BLaER1 treated with 17β-estradiol and CSF1 and Interleukin-3, amounts not matched to agents 10 nM and 100 nM (cell line): ENCODE measurements at regions not wholly inside any gene's neighbourhood (a gene's known extent, or its start where the extent isn't known, plus 50 kb on each side); places are given as distances from the start of the nearest gene placed in this dataset.
A peak's percentile ranks its signal among the peaks of the same experiment; 100 is the strongest.

Source experiments
- H3K27ac ChIP-seq, 11 experiments: shearing (Covaris generic); formaldehyde crosslinking; 2 replicates each; pipeline ENCODE4 v1.8.1; 2022
- H3K27me3 ChIP-seq, 11 experiments: shearing (Covaris generic); formaldehyde crosslinking; 2 replicates each; pipeline ENCODE4 v1.8.1; 2022
- H3K36me3 ChIP-seq, 11 experiments: shearing (Covaris generic); formaldehyde crosslinking; 2 replicates each; pipeline ENCODE4 v1.8.1; 2022
- H3K4me1 ChIP-seq, 10 experiments: shearing (Covaris generic); formaldehyde crosslinking; 2 replicates each; pipeline ENCODE4 v1.8.1; 2022
- H3K4me2 ChIP-seq, 11 experiments: shearing (Covaris generic); formaldehyde crosslinking; 2 replicates each; pipeline ENCODE4 v1.8.1; 2022
- H3K4me3 ChIP-seq, 10 experiments: shearing (Covaris generic); formaldehyde crosslinking; 2 replicates each; pipeline ENCODE4 v1.8.1; 2022
- H3K9ac ChIP-seq, 11 experiments: shearing (Covaris generic); formaldehyde crosslinking; 2 replicates each; pipeline ENCODE4 v1.8.1; 2022
- H3K9me3 ChIP-seq, 11 experiments: shearing (Covaris generic); formaldehyde crosslinking; replicated peaks in 1 of 11; 2 replicates each; pipeline ENCODE4 v1.8.1; 2022
- H4K20me1 ChIP-seq, 11 experiments: shearing (Covaris generic); formaldehyde crosslinking; 2 replicates each; pipeline ENCODE4 v1.8.1; 2022
- Cebpa-rat ChIP-seq, 11 experiments: shearing (Covaris generic); IDR thresholded peaks; 2 replicates each; pipeline ENCODE4 v1.8.1; 2022

DNA sequence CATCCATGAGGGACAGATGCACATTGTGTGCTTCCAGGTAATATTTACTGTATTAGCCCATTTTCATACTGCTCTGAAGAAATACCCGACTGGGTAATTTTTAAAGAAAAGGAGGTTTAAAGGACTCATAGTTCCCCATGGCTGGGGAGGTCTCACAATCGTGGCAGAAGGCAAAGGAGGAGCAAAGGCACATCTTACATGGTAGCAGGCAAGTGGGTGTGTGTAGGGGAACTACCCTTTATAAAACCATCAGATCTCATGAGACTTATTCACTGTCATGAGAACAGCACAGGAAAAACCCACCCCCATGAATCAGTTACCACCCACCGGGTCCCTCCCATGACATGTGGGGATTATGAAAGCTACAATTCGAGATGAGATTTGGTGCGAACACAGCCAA lies 148.8 kb upstream of the FBXL17 start:
- Histone ChIP-seq H3K27me3 (no peaks in the 10 kb centered on the region), H4K20me1 (no peaks in the 10 kb centered on the region), H3K27ac (no peak overlapping the region)

DNA sequence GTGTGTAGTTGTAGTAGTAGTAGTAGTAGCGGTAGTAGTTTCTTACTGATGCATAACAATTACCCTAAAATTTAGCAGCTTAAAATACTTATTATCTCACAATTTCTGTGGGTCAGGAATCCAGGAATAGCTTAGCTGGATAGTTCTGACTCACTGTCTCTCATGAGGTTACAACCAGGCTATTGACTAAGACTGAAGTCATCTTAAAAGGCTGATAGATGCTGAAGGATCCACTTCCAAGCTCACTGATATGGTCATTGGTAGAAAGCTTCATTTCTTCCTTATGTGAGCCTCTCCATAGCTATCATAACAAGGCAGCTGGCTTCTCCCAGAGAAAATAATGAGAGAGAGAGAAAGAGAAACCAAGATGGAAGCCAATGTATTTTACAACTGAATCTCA lies 147.5 kb upstream of the FBXL17 start:
- no peak for TF ChIP-seq Cebpa-rat (IDR thresholded peaks at IDR 0.05)
- Histone ChIP-seq H4K20me1 (no peaks in the 10 kb centered on the region), H3K4me1 (peaks cover 0 to 4% (median 0%) of the 10 kb centered on the region in 10 experiments; a peak in 2 of 20 replicates), H3K36me3 (no peaks in the 10 kb centered on the region), H3K4me2 (no peak overlapping the region), H3K27ac (no peak overlapping the region), H3K4me3 (no peak overlapping the region), H3K9me3 (peaks cover 19 to 27% (median 20%) of the 10 kb centered on the region in 11 experiments), H3K27me3 (no peaks in the 10 kb centered on the region), H3K9ac (no peak overlapping the region)

More for the DNA sequence above, 148.8 kb upstream of the FBXL17 start:
- Histone ChIP-seq H3K36me3 (no peaks in the 10 kb centered on the region), H3K4me1 (no peaks in the 10 kb centered on the region), H3K9ac (no peak overlapping the region), H3K9me3 (peaks cover 19 to 27% (median 19%) of the 10 kb centered on the region in 11 experiments), H3K4me3 (no peak overlapping the region), H3K4me2 (no peak overlapping the region)
- TF ChIP-seq Cebpa-rat (IDR thresholded peaks at IDR 0.05): no peak

DNA sequence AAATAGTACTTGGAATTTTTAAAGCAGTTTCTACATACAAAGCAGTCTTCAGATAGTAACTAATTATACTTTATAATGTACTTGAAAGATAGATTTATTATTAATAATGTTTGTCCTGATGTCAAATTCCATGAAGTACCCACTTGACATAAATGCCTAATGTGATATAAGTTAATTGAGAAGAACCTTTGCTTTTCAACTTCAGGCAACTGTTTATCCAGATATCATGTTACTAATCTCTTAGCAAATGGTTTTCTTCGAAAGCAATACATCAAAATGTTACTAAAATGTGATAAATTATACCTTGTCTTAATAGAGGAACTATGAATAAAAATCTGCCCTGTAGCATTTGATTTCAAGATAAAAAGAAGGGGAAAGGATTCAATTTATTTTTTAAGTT lies 146.8 kb upstream of the FBXL17 start:
- Histone ChIP-seq H3K4me1 (peaks cover 0 to 12% (median 0%) of the 10 kb centered on the region in 10 experiments; a peak in 3 of 20 replicates), H4K20me1 (no peaks in the 10 kb centered on the region), H3K9ac (no peak overlapping the region), H3K4me2 (no peak overlapping the region), H3K27me3 (no peaks in the 10 kb centered on the region), H3K9me3 (peaks cover 19 to 27% (median 20%) of the 10 kb centered on the region in 11 experiments), H3K27ac (no peak overlapping the region), H3K36me3 (no peaks in the 10 kb centered on the region), H3K4me3 (no peak overlapping the region)
- no peak for TF ChIP-seq Cebpa-rat (IDR thresholded peaks at IDR 0.05)

DNA sequence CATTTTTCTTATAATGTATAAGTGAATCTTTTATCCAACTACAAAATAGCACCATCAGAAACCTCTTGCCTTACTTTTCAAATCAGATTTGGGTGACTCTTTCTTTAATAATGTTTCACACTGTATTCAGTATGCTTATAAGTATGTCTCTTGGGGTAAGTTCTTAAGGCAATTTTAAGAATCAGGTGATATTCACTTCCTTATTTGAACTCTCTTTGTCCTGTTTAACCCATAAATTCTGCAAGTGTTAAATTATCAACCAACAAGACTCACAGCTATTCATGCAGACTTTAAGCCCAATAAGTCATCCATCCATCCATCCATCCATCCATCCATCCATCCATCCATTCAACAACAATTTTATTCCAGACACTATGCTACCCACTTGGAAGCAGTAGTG lies 142.7 kb upstream of the FBXL17 start:
- H3K4me3 ChIP-seq: no peak overlapping the region
- no peaks in the 10 kb centered on the region for H3K36me3 ChIP-seq
- H3K9me3 ChIP-seq: peaks cover 19 to 22% (median 20%) of the 10 kb centered on the region in 11 experiments
- H3K9ac ChIP-seq: no peak overlapping the region
- no peaks in the 10 kb centered on the region for H3K27me3 ChIP-seq
- H4K20me1 ChIP-seq: no peaks in the 10 kb centered on the region
- H3K4me1 ChIP-seq: peaks cover 0 to 19% (median 7%) of the 10 kb centered on the region in 10 experiments; a peak in 10 of 20 replicates
- TF ChIP-seq Cebpa-rat (IDR thresholded peaks at IDR 0.05): no peak
- H3K27ac ChIP-seq: no peak overlapping the region
- peak overlapping the region in 1 of 11 experiments; percentile 46; a peak in 1 of 22 replicates for H3K4me2 ChIP-seq

DNA sequence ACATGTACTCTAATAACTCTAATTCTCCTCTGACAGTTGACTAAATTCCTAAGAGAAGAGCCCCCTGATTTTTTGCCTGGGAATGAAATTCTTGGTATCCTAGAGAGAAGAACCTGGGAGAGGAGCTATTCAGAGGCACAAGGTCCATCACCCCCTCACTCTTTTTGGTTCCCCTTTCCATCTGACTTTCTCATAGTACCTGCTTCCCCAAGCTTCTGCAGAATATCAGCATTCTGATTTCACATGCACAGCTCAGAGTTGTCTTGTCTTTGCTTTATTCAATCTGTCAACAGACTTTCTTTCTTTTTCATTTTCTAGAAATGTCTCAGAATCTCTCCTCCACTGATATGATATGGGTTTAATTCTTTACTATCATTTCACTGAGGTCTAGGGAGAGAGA lies 141.5 kb upstream of the FBXL17 start:
- H3K4me3 ChIP-seq: no peak overlapping the region
- peaks cover 0 to 19% (median 7%) of the 10 kb centered on the region in 10 experiments; a peak in 10 of 20 replicates for H3K4me1 ChIP-seq
- no peak for TF ChIP-seq Cebpa-rat (IDR thresholded peaks at IDR 0.05)
- H3K27ac ChIP-seq: no peak overlapping the region
- peaks cover 19 to 22% (median 20%) of the 10 kb centered on the region in 11 experiments for H3K9me3 ChIP-seq
- H3K4me2 ChIP-seq: peak overlapping the region in 2 of 11 experiments; percentile 14 to 46; a peak in 3 of 22 replicates
- H4K20me1 ChIP-seq: no peaks in the 10 kb centered on the region
- H3K27me3 ChIP-seq: no peaks in the 10 kb centered on the region
- no peak overlapping the region for H3K9ac ChIP-seq
- no peaks in the 10 kb centered on the region for H3K36me3 ChIP-seq

DNA sequence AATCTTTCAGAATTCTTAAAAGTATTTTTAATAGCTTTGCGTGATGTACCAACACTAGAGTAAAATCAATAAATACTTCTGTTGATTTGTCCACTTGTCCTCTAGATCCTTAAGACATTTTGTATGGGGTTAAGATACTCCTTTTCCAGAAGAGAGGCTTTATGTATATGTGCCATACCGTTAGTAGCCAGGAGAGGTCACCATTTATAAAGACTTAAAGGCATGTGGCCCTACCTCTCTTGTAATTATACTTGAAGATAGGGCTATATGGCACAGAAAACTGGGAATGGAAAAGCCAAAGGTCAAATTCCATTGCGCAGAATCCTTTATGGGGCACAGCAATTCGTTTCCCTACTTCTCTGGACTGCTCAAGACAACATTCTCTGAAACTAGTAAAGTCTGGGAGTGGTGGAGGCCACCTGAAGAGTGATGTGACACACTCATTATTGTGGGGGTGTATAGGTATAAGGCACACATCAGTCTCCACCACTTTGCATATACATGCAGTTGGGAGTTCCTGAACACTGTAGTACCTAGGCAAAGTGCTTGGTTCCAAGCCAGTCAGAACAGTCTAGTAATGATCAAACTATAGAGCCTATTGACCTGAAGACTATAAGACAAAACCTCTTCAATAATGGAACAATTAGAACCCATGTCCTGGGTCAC lies 140.1 kb upstream of the FBXL17 start:
- Histone ChIP-seq H3K4me2 (no peak overlapping the region), H3K4me3 (no peak overlapping the region), H4K20me1 (no peaks in the 10 kb centered on the region), H3K9ac (no peak overlapping the region), H3K4me1 (peaks cover 0 to 19% (median 7%) of the 10 kb centered on the region in 10 experiments; a peak in 10 of 20 replicates), H3K27me3 (no peaks in the 10 kb centered on the region), H3K27ac (no peak overlapping the region), H3K9me3 (peaks cover 13 to 15% (median 13%) of the 10 kb centered on the region in 11 experiments), H3K36me3 (no peaks in the 10 kb centered on the region)
- TF ChIP-seq Cebpa-rat (IDR thresholded peaks at IDR 0.05): no peak

DNA sequence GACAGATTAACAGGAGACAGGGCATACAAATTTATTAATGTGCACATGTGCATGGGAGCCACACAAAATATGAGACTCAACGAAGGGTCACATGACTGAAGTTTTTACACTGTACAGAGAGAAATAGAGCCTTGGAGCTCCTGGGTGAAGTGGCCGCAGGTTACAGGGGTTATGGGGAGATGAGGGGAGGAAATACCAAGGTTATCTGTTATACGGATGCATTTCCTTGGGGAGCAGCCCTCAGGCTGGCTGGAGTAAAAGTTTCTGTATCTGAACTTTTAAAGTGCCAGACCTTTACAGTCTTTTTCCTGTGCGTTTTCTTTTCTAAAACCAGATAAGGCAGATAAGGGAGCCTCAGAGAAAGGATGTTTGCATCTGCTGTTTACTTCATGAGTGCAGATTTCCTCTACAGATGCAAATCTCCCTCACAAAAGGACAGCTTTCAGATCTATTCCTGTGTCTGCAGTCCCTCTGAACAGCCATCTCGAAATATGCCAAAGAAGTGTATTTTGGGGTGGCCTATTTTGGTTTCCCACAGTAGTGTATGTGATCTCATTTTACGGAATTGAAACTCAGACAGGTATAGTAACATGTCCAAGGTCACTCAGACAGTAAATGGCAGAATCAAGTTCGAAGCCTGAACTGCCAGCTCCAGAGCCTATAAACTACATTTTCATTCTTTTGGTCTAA lies 139.3 kb upstream of the FBXL17 start:
- Histone ChIP-seq H3K4me3 (no peak overlapping the region), H3K9ac (0 out of 22 replicates have a peak overlapping the region, but pooled peaks of 2 of the 11 experiments have one; percentile 6 to 8), H3K27me3 (no peaks in the 10 kb centered on the region), H4K20me1 (no peaks in the 10 kb centered on the region), H3K36me3 (no peaks in the 10 kb centered on the region), H3K4me1 (peaks cover 0 to 19% (median 7%) of the 10 kb centered on the region in 10 experiments; a peak in 10 of 20 replicates), H3K9me3 (peaks cover 4 to 7% (median 5%) of the 10 kb centered on the region in 11 experiments), H3K27ac (no peak overlapping the region), H3K4me2 (peak overlapping the region in 6 of 11 experiments; percentile 10 to 40 (median 14); a peak in 9 of 22 replicates)
- TF ChIP-seq Cebpa-rat (IDR thresholded peaks at IDR 0.05): no peak

DNA sequence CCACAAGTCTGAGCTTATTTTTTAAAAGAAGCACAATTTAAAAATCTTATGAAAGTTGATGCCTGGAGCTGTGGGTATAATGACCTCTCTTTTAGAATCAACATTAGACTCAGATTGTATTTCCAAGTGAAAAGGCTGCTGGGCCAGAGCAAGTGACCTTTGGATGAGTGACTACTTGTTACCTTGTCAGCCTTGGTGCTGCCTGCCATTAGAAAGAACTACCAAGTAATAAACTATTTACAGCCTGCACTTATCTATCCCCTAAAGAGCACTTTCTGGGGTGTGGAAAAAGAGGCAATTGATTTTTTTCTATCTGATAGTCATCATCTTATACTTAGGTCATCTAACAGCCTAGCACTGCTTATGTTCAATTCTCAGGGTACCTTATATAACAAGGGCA lies 134.9 kb upstream of the FBXL17 start:
- Histone ChIP-seq H3K4me2 (no peak overlapping the region), H4K20me1 (no peaks in the 10 kb centered on the region), H3K36me3 (no peaks in the 10 kb centered on the region), H3K27me3 (no peaks in the 10 kb centered on the region), H3K27ac (no peak overlapping the region), H3K9me3 (no peaks in the 10 kb centered on the region), H3K4me1 (peaks cover 0 to 9% (median 5%) of the 10 kb centered on the region in 10 experiments; a peak in 7 of 20 replicates), H3K4me3 (no peak overlapping the region), H3K9ac (no peak overlapping the region)
- no peak for TF ChIP-seq Cebpa-rat (IDR thresholded peaks at IDR 0.05)

DNA sequence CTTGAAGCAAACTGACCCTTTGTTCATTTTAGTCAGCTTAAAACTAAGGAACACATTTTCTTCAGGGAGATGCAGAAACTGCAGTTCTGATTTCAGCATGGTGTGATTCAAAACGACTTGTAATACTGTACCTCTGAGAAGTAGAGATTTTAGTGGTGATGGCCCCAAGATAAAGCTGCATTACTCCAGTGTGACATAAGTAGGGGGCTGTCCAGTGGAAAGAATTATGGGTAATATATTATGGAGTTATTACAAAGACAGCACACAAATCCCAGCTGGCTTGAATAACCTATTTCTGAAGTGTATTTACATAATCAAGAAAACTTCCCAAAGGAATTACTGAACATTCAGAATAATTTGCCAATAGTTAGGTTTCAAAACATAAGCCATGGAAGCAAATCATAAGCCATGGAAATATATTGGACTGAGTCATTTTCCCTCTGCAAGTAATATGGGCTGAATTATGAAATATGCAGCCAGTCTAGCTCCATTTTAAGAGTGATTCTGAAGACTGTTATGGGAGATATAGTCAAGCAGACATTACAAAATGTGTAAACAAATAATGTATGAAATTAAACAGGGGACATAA lies 133.7 kb upstream of the FBXL17 start:
- H3K9me3 ChIP-seq: no peaks in the 10 kb centered on the region
- no peaks in the 10 kb centered on the region for H3K36me3 ChIP-seq
- no peaks in the 10 kb centered on the region for H3K27me3 ChIP-seq
- no peaks in the 10 kb centered on the region for H3K4me1 ChIP-seq
- H3K9ac ChIP-seq: no peak overlapping the region
- no peak overlapping the region for H3K4me2 ChIP-seq
- no peak overlapping the region for H3K27ac ChIP-seq
- H4K20me1 ChIP-seq: no peaks in the 10 kb centered on the region
- H3K4me3 ChIP-seq: no peak overlapping the region
- no peak for TF ChIP-seq Cebpa-rat (IDR thresholded peaks at IDR 0.05)
